HCT116 (cell line): ENCODE measurements at regions not wholly inside any gene's neighbourhood (a gene's known extent, or its start where the extent isn't known, plus 50 kb on each side); places are given as distances from the start of the nearest gene placed in this dataset.

Source experiments
- EGR1 ChIP-seq: IDR thresholded peaks from 2 replicates; pipeline ENCODE4 v1.6.1; 2012; ENCODE audit warnings: low read depth
- ELF1 ChIP-seq: IDR thresholded peaks from 2 replicates; pipeline ENCODE4 v1.6.1; 2012; ENCODE audit warnings: low read depth, borderline replicate concordance
- EZH2phosphoT487 ChIP-seq: fragments of 200-600 bp; IDR thresholded peaks from 2 replicates; pipeline ENCODE4 v1.6.1; 2018; ENCODE audit warnings: antibody characterized with exemption, borderline replicate concordance
- POLR2A ChIP-seq: IDR thresholded peaks from 2 replicates; pipeline ENCODE4 v1.7.0; 2011; ENCODE audit warnings: borderline replicate concordance; ENCODE audit not compliant: insufficient read depth, insufficient read length; ENCODE audit errors: extremely low read depth
- POLR2AphosphoS5 ChIP-seq: IDR thresholded peaks from 2 replicates; pipeline ENCODE4 v1.6.1; 2011; ENCODE audit warnings: mild to moderate bottlenecking, low read depth, low read length, moderate library complexity
- RAD21 ChIP-seq: IDR thresholded peaks from 2 replicates; pipeline ENCODE4 v1.6.1; 2012; ENCODE audit warnings: low read depth, mild to moderate bottlenecking
- SIN3A ChIP-seq: IDR thresholded peaks from 2 replicates; pipeline ENCODE4 v1.6.1; 2012; ENCODE audit warnings: low read depth
- YY1 ChIP-seq: IDR thresholded peaks from 2 replicates; pipeline ENCODE4 v1.6.1; 2011; ENCODE audit warnings: low read length, low read depth, moderate library complexity, mild to moderate bottlenecking; ENCODE audit not compliant: insufficient replicate concordance; ENCODE audit errors: extremely low read depth
- ZNF274 ChIP-seq: fragments of 200-500 bp; sonication (Bioruptor generic); IDR thresholded peaks from 2 replicates; pipeline ENCODE4 v1.6.1; 2014; ENCODE audit warnings: mild to moderate bottlenecking, low read depth, low read length, inconsistent platforms
- TF ChIP-seq, protein P1 (sequence below), 3 experiments: fragments of 200-600 bp in 1 of 3; sonication (generic) in 1 of 3; IDR thresholded peaks in 2 of 3; conservative IDR thresholded peaks in 1 of 3; 2 replicates each; pipeline ENCODE4 v1.5.1; 2012 to 2017; ENCODE audit warnings: low read depth in 2 of 3, low read length in 2 of 3, antibody characterized with exemption in 1 of 3, borderline replicate concordance in 1 of 3, control low read depth in 1 of 3, mild to moderate bottlenecking in 1 of 3, mixed read lengths in 1 of 3, mixed run types in 1 of 3, moderate library complexity in 1 of 3; ENCODE audit not compliant: insufficient read depth in 1 of 3
- TF ChIP-seq, protein P2 (sequence below): IDR thresholded peaks from 2 replicates; pipeline ENCODE4 v1.6.1; 2012; ENCODE audit warnings: low read depth

DNA sequence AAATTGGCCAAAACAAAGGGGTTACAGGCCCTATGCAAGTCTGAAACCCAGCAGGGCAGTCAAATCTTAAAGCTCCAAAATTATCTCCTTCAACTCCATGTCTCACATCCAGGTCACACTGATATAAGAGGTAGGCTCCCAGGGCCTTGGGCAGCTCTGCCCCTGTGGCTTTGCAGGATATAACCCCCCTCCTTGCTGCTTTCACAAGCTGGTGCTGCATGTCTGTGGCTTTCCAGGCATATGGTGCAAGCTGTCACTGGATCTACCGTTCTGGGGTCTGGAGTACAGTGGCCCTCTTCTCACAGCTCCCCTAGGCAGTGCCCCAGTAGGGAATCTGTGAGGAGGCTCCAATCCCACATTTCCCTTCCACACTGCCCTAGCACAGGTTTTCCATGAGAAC, 519.6 kb downstream of the ETS1 start:
- TF ChIP-seq, protein P1, sequence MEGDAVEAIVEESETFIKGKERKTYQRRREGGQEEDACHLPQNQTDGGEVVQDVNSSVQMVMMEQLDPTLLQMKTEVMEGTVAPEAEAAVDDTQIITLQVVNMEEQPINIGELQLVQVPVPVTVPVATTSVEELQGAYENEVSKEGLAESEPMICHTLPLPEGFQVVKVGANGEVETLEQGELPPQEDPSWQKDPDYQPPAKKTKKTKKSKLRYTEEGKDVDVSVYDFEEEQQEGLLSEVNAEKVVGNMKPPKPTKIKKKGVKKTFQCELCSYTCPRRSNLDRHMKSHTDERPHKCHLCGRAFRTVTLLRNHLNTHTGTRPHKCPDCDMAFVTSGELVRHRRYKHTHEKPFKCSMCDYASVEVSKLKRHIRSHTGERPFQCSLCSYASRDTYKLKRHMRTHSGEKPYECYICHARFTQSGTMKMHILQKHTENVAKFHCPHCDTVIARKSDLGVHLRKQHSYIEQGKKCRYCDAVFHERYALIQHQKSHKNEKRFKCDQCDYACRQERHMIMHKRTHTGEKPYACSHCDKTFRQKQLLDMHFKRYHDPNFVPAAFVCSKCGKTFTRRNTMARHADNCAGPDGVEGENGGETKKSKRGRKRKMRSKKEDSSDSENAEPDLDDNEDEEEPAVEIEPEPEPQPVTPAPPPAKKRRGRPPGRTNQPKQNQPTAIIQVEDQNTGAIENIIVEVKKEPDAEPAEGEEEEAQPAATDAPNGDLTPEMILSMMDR (IDR thresholded peaks at IDR 0.05 in 2 of 3, conservative IDR thresholded peaks at IDR 0.05 in 1 of 3; ENCODE audit: borderline replicate concordance in 1 of 3, insufficient read depth in 1 of 3, low read depth in 2 of 3, low read length in 2 of 3): no peak
- TF ChIP-seq ELF1 (no peak), RAD21 (no peak), POLR2A (no peak), POLR2AphosphoS5 (no peak), SIN3A (no peak), EZH2phosphoT487 (no peak), EGR1 (no peak), YY1 (no peak), ZNF274 (no peak)
- TF ChIP-seq, protein P2, sequence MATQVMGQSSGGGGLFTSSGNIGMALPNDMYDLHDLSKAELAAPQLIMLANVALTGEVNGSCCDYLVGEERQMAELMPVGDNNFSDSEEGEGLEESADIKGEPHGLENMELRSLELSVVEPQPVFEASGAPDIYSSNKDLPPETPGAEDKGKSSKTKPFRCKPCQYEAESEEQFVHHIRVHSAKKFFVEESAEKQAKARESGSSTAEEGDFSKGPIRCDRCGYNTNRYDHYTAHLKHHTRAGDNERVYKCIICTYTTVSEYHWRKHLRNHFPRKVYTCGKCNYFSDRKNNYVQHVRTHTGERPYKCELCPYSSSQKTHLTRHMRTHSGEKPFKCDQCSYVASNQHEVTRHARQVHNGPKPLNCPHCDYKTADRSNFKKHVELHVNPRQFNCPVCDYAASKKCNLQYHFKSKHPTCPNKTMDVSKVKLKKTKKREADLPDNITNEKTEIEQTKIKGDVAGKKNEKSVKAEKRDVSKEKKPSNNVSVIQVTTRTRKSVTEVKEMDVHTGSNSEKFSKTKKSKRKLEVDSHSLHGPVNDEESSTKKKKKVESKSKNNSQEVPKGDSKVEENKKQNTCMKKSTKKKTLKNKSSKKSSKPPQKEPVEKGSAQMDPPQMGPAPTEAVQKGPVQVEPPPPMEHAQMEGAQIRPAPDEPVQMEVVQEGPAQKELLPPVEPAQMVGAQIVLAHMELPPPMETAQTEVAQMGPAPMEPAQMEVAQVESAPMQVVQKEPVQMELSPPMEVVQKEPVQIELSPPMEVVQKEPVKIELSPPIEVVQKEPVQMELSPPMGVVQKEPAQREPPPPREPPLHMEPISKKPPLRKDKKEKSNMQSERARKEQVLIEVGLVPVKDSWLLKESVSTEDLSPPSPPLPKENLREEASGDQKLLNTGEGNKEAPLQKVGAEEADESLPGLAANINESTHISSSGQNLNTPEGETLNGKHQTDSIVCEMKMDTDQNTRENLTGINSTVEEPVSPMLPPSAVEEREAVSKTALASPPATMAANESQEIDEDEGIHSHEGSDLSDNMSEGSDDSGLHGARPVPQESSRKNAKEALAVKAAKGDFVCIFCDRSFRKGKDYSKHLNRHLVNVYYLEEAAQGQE: no peak
